Upper lobe of right lung (tissue), 1 donor: ENCODE measurements at regions not wholly inside any gene's neighbourhood (a gene's known extent, or its start where the extent isn't known, plus 50 kb on each side); places are given as distances from the start of the nearest gene placed in this dataset.
A peak's percentile ranks its signal among the peaks of the same experiment; 100 is the strongest.

Experiments
- ATAC-seq: fragments of 200-7000 bp; cut with Tn5 transposase; one replicate; pipeline ENCODE4 v1.9.1; 2020; ENCODE audit warnings: mild to moderate bottlenecking, moderate library complexity
- DNase-seq: peaks from one replicate; pipeline ENCODE4 v3.0.0-alpha.2; 2020
- H3K27ac ChIP-seq: fragments of 200-600 bp; one replicate; pipeline ENCODE4 v1.8.0; 2022
- H3K27me3 ChIP-seq: fragments of 200-600 bp; one replicate; pipeline ENCODE4 v1.8.0; 2022; ENCODE audit warnings: mild to moderate bottlenecking
- H3K36me3 ChIP-seq: fragments of 200-600 bp; one replicate; pipeline ENCODE4 v1.8.0; 2022
- H3K4me1 ChIP-seq: fragments of 200-600 bp; one replicate; pipeline ENCODE4 v1.8.0; 2022
- H3K4me3 ChIP-seq: fragments of 200-600 bp; one replicate; pipeline ENCODE4 v1.8.0; 2022; ENCODE audit warnings: mild to moderate bottlenecking
- H3K9me3 ChIP-seq: fragments of 200-600 bp; one replicate; pipeline ENCODE4 v1.8.0; 2022
- CTCF ChIP-seq: fragments of 200-600 bp; IDR thresholded peaks from one replicate; pipeline ENCODE4 v1.8.0; 2022; ENCODE audit warnings: antibody characterized with exemption
- intact Hi-C: fragments of 100-400 bp; cut with DNase I; formaldehyde crosslinking; loops from one replicate; pipeline ENCODE4 v1.11.0; 2022
- donor health status: DM: no; HTN: yes; CAD: no; lungs with severe emphysema.

- intact Hi-C loops, result no loop called here
- Histone ChIP-seq H3K27me3 (no peaks in the 10 kb centered on the region), H3K27ac (no peak overlapping the region), H3K36me3 (no peaks in the 10 kb centered on the region), H3K9me3 (no peaks in the 10 kb centered on the region), H3K4me1 (peaks cover 4% of the 10 kb centered on the region), H3K4me3 (no peak overlapping the region)
- TF ChIP-seq CTCF, result no peak
- ATAC-seq (peak; percentile 28), DNase-seq (no peak)
Observed at GRCh38 chr10:78513330-78513729, 479.7 kb downstream of the RPS24 start.

DNA sequence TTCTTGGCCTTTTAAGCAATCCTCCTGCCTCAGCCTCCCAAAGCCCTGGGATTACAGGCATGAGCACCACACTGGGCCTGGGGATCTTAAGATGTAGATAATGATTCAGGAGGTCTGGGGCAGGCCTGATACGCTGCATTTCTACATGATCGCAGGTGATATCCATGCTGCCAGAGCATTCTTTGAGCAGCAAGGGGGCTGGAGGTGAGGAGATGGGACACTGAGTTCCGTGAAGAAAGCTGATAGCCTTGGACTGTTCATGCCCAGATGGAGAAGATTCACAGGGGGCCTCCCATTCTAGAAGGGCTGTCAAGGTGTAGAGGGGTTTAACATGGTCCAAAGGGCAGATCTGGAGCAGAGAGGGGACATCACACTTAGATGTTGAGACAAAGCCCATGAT, 480.3 kb downstream of the RPS24 start:
- intact Hi-C loops, result no loop called here

GRCh38 chr10:78514459-78514858, 480.8 kb downstream of the RPS24 start:
- peaks cover 4% of the 10 kb centered on the region for H3K4me1 ChIP-seq
- DNase-seq (no peak), ATAC-seq (no peak)
- TF ChIP-seq CTCF, result no peak
- no peak overlapping the region for H3K27ac ChIP-seq
- H3K27me3 ChIP-seq, result no peaks in the 10 kb centered on the region
- no peak overlapping the region for H3K4me3 ChIP-seq
- intact Hi-C loops, result no loop called here
- no peaks in the 10 kb centered on the region for H3K36me3 ChIP-seq
- H3K9me3 ChIP-seq, result no peaks in the 10 kb centered on the region

More for the DNA sequence above, 480.3 kb downstream of the RPS24 start:
- TF ChIP-seq CTCF, result no peak
- Histone ChIP-seq H3K36me3 (no peaks in the 10 kb centered on the region), H3K4me3 (no peak overlapping the region), H3K27me3 (no peaks in the 10 kb centered on the region), H3K27ac (no peak overlapping the region), H3K4me1 (peaks cover 4% of the 10 kb centered on the region), H3K9me3 (no peaks in the 10 kb centered on the region)
- no peak for ATAC-seq
- no peak for DNase-seq

DNA sequence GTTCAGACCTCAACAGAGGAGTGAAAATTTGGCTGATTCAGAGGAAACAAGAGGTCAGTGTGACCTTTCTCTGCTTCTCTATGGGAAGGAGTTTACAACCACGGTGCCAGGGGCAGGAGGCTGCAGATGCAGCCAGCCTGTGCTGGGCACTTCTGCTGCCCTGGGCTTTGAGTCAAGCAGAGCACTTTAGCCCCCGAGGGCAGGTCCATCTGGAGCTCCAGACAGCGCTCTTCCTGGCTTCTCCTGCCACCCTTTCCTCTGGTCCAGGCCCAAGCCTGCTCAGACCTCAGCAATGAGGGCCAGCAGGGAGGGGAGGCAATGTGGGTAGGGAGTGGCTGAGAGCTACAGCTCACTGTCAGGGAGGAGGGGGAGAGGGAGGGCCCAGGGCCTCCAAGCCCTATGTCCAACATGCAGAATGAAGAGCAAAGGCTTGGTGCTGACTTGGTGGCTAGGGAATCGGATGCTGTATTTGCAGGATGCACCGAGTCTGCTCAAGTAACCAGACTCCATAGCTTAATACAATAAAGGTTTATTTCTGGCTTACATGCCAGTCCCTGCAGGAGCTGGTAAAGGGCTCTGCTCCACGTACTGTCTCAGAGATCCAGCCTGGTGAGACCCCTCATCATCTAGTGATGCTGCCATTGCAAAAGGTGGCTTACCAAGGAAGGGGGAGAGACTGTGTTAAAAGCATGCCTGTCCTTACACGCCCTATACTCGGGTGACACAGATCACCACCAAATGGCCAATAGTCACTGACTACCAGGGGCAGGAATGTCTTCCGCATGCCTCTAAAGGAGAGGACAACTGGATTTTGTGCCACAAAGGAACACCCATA, 481.6 kb downstream of the RPS24 start:
- DNase-seq (no peak), ATAC-seq (peak; percentile 13)
- intact Hi-C loops, result no loop called here
- Histone ChIP-seq H3K9me3 (no peaks in the 10 kb centered on the region), H3K4me3 (no peak overlapping the region), H3K27me3 (no peaks in the 10 kb centered on the region), H3K4me1 (peaks cover 4% of the 10 kb centered on the region), H3K27ac (no peak overlapping the region), H3K36me3 (no peaks in the 10 kb centered on the region)
- no peak for TF ChIP-seq CTCF

DNA sequence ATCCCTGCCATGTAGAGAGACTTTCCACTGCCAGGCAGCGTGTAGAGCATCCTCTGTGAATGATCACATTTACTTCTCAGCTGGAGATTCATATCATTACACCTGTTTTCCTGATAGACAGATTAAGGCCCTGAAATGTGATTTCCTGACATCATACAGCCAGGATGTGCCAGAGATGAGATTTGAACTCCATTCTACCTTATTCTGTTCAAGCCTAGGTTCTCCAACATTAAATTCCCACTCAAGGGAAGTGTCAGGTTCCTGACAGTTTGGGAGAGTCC, 482.1 kb downstream of the RPS24 start:
- H3K27me3 ChIP-seq, result no peaks in the 10 kb centered on the region
- intact Hi-C loops, result no loop called here
- no peak overlapping the region for H3K4me3 ChIP-seq
- no peaks in the 10 kb centered on the region for H3K36me3 ChIP-seq
- H3K9me3 ChIP-seq, result no peaks in the 10 kb centered on the region
- H3K4me1 ChIP-seq, result peaks cover 4% of the 10 kb centered on the region
- H3K27ac ChIP-seq, result no peak overlapping the region
- ATAC-seq (no peak), DNase-seq (no peak)
- TF ChIP-seq CTCF, result no peak

DNA sequence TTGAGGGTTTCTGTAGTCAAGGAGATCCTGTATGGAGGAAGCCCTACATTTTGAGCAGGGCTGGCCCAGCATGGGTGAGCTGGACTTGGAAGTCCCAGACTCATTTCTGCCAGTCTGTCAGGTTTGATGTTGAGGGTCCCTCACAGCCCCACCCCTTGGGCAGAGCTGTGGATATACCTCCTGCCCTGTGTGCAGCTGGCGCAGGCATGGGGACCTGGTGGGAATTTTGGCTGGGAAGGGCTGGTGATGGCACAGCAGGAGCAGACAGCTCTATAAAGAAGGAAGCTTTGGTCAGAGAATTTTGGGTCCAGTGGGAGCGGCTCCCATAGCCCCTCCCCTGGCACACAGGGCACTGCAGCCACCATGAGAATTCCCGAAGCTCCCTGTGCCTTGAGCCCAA, 482.6 kb downstream of the RPS24 start:
- ATAC-seq (no peak), DNase-seq (no peak)
- intact Hi-C loops, result no loop called here
- Histone ChIP-seq H3K9me3 (no peaks in the 10 kb centered on the region), H3K4me1 (no peaks in the 10 kb centered on the region), H3K27me3 (no peaks in the 10 kb centered on the region), H3K4me3 (no peak overlapping the region), H3K27ac (no peak overlapping the region), H3K36me3 (no peaks in the 10 kb centered on the region)
- TF ChIP-seq CTCF, result no peak
